ENCODE measurements at regions not wholly inside any gene's neighbourhood (a gene's known extent, or its start where the extent isn't known, plus 50 kb on each side); places are given as distances from the start of the nearest gene placed in this dataset.

- no peak overlapping the region for H3K4me3 ChIP-seq (ENCODE audit: control insufficient read depth, low read depth, low read length)
- TF ChIP-seq, protein P1, sequence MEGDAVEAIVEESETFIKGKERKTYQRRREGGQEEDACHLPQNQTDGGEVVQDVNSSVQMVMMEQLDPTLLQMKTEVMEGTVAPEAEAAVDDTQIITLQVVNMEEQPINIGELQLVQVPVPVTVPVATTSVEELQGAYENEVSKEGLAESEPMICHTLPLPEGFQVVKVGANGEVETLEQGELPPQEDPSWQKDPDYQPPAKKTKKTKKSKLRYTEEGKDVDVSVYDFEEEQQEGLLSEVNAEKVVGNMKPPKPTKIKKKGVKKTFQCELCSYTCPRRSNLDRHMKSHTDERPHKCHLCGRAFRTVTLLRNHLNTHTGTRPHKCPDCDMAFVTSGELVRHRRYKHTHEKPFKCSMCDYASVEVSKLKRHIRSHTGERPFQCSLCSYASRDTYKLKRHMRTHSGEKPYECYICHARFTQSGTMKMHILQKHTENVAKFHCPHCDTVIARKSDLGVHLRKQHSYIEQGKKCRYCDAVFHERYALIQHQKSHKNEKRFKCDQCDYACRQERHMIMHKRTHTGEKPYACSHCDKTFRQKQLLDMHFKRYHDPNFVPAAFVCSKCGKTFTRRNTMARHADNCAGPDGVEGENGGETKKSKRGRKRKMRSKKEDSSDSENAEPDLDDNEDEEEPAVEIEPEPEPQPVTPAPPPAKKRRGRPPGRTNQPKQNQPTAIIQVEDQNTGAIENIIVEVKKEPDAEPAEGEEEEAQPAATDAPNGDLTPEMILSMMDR (IDR thresholded peaks at IDR 0.05; ENCODE audit: control insufficient read depth, insufficient read depth, low read depth, low read length, missing control alignments), result no peak
- DNase-seq (ENCODE audit: low read depth), result no peak
Observed at GRCh38 chr5:74073257-74073656, 447.3 kb downstream of the ARHGEF28 start.

DNA sequence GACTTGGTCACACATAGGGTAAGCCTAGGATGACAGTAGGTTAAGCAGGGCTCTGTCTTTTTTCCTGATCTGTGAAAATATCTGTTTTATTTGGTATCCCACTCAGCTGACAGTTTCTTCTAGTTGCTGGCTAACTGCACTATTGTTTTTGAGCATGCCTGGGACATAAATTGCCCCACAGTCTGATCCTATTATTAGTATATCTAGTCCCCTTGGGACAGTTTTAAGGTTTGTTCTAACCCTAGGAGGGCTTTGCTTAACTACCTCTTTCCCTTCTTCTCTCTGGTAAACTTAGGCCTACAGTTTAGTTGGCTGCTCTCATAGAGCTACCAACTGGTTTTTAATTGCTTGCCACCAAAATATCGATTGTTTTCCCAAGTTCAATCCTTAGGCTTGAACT, 446.6 kb downstream of the ARHGEF28 start:
- no peak for DNase-seq (ENCODE audit: low read depth)
- TF ChIP-seq, protein P1 (IDR thresholded peaks at IDR 0.05; ENCODE audit: control insufficient read depth, insufficient read depth, low read depth, low read length, missing control alignments), result no peak
- H3K4me3 ChIP-seq (ENCODE audit: control insufficient read depth, low read depth, low read length), result no peak overlapping the region

DNA sequence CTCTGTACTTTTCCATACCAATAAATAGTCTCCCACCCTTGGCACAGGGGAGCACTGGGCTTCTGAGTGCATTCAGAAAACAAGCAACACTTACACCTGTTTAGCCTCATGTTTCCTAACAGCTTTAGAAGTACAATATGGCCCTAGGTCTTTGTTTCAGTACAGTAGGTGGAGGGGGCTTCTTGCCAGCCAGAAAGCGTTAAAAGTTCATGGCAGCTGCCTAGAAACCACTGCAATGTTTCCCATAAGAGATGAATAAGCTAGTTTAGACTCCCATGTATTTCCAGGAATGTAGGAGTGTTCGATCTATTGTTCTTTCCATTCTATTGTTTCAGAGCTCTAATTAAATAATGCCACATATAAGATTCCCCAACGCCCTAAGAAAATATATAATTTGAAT, 444.8 kb downstream of the ARHGEF28 start:
- no peak overlapping the region for H3K4me3 ChIP-seq (ENCODE audit: control insufficient read depth, low read depth, low read length)
- DNase-seq (ENCODE audit: low read depth), result no peak
- TF ChIP-seq, protein P1 (IDR thresholded peaks at IDR 0.05; ENCODE audit: control insufficient read depth, insufficient read depth, low read depth, low read length, missing control alignments), result no peak

- TF ChIP-seq, protein P1 (IDR thresholded peaks at IDR 0.05; ENCODE audit: control insufficient read depth, insufficient read depth, low read depth, low read length, missing control alignments), result no peak
- H3K4me3 ChIP-seq (ENCODE audit: control insufficient read depth, low read depth, low read length), result no peak overlapping the region
- no peak for DNase-seq (ENCODE audit: low read depth)
Observed at GRCh38 chr5:74069741-74070140, 443.7 kb downstream of the ARHGEF28 start.

- H3K4me3 ChIP-seq (ENCODE audit: control insufficient read depth, low read depth, low read length), result no peak overlapping the region
Observed at GRCh38 chr5:74067748-74068541, 441.9 kb downstream of the ARHGEF28 start.

GRCh38 chr5:74064911-74065310, 438.9 kb downstream of the ARHGEF28 start:
- TF ChIP-seq, protein P1 (IDR thresholded peaks at IDR 0.05; ENCODE audit: control insufficient read depth, insufficient read depth, low read depth, low read length, missing control alignments), result no peak
- H3K4me3 ChIP-seq (ENCODE audit: control insufficient read depth, low read depth, low read length), result no peak overlapping the region
- DNase-seq (ENCODE audit: low read depth), result no peak

More at GRCh38 chr5:74067748-74068541, 441.9 kb downstream of the ARHGEF28 start:
- DNase-seq (ENCODE audit: low read depth), result no peak
- TF ChIP-seq, protein P1 (IDR thresholded peaks at IDR 0.05; ENCODE audit: control insufficient read depth, insufficient read depth, low read depth, low read length, missing control alignments), result no peak
